ENCODE measurements at regions not wholly inside any gene's neighbourhood (a gene's known extent, or its start where the extent isn't known, plus 50 kb on each side); places are given as distances from the start of the nearest gene placed in this dataset.

- no peak for DNase-seq (ENCODE audit: low read depth)
- TF ChIP-seq, protein P1, sequence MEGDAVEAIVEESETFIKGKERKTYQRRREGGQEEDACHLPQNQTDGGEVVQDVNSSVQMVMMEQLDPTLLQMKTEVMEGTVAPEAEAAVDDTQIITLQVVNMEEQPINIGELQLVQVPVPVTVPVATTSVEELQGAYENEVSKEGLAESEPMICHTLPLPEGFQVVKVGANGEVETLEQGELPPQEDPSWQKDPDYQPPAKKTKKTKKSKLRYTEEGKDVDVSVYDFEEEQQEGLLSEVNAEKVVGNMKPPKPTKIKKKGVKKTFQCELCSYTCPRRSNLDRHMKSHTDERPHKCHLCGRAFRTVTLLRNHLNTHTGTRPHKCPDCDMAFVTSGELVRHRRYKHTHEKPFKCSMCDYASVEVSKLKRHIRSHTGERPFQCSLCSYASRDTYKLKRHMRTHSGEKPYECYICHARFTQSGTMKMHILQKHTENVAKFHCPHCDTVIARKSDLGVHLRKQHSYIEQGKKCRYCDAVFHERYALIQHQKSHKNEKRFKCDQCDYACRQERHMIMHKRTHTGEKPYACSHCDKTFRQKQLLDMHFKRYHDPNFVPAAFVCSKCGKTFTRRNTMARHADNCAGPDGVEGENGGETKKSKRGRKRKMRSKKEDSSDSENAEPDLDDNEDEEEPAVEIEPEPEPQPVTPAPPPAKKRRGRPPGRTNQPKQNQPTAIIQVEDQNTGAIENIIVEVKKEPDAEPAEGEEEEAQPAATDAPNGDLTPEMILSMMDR (IDR thresholded peaks at IDR 0.05; ENCODE audit: insufficient read depth, low read depth, low read length, missing control alignments): no peak
- H3K4me3 ChIP-seq (ENCODE audit: low read depth, low read length): no peak overlapping the region
Measured at GRCh38 chr10:78894089-78894840, 174.5 kb upstream of the ZMIZ1 start.

- no peak for DNase-seq (ENCODE audit: low read depth)
- no peak overlapping the region for H3K4me3 ChIP-seq (ENCODE audit: low read depth, low read length)
- TF ChIP-seq, protein P1 (IDR thresholded peaks at IDR 0.05; ENCODE audit: insufficient read depth, low read depth, low read length, missing control alignments): no peak
Measured at GRCh38 chr10:78894841-78895195, 173.9 kb upstream of the ZMIZ1 start.

DNA sequence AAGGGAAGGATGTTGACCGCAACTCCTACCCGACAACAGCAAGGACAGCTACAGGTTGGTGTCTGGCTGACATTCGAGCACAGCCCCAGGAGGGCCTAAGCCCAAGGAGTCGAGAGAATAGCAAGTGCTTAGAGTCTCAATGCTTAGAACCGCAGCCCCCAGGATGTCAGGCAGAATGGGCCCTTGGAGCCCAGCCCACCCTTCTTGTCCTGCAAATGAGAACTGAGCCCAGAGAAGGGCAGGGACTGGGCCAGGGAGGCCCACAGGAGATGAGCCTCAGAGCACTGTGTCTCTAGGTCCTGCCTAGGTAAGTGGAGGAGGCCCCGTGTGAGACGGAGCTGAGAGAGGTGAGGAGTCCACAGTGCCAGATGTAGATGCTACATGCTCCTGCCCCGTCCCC lies 173.3 kb upstream of the ZMIZ1 start:
- TF ChIP-seq, protein P1 (IDR thresholded peaks at IDR 0.05; ENCODE audit: insufficient read depth, low read depth, low read length, missing control alignments): no peak
- H3K4me3 ChIP-seq (ENCODE audit: low read depth, low read length): no peak overlapping the region
- no peak for DNase-seq (ENCODE audit: low read depth)

GRCh38 chr10:78896159-78896928 lies 172.4 kb upstream of the ZMIZ1 start:
- TF ChIP-seq, protein P1 (IDR thresholded peaks at IDR 0.05; ENCODE audit: insufficient read depth, low read depth, low read length, missing control alignments): no peak
- H3K4me3 ChIP-seq (ENCODE audit: low read depth, low read length): no peak overlapping the region
- DNase-seq (ENCODE audit: low read depth): no peak

- no peak for DNase-seq (ENCODE audit: low read depth)
- TF ChIP-seq, protein P1 (IDR thresholded peaks at IDR 0.05; ENCODE audit: insufficient read depth, low read depth, low read length, missing control alignments): no peak
- H3K4me3 ChIP-seq (ENCODE audit: low read depth, low read length): no peak overlapping the region
Measured at GRCh38 chr10:78898341-78899097, 170.2 kb upstream of the ZMIZ1 start.

- H3K4me3 ChIP-seq (ENCODE audit: low read depth, low read length): no peak overlapping the region
- no peak for DNase-seq (ENCODE audit: low read depth)
- TF ChIP-seq, protein P1 (IDR thresholded peaks at IDR 0.05; ENCODE audit: insufficient read depth, low read depth, low read length, missing control alignments): no peak
Measured at GRCh38 chr10:78899098-78899754, 169.5 kb upstream of the ZMIZ1 start.

All from GM12865 (cell line).